ENCODE measurements at regions not wholly inside any gene's neighbourhood (a gene's known extent, or its start where the extent isn't known, plus 50 kb on each side); places are given as distances from the start of the nearest gene placed in this dataset.

DNA sequence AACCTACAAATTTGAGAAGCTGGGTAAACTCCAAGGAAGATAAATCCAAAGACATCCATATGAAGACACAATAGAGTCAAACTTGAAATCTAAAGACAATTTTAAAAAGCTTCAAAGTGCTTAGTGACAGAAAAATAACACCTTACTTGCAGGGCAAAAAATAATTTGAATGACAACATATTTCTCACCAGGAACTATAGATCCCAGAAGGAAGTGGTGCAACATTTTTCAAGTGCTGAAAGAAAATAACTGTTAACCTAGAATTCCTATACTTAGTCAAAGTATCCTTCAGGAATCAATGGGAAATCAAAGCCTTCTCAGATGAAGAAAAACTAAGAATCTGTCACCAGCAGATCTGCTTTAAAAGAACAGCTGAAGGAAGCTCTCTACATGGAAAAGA is 184.4 kb downstream of the HLX start:
- no peak for DNase-seq (ENCODE audit: low read depth in 1 of 2, low spot score in 1 of 2)
- Histone ChIP-seq H3K4me3 (replicated peaks; ENCODE audit: insufficient read depth, low read length) (no peak overlapping the region), H3K27ac (replicated peaks) (no peak overlapping the region), H3K27me3 (ENCODE audit: insufficient read depth, poor library complexity, severe bottlenecking) (no peaks in the 10 kb centered on the region)
- TF ChIP-seq POLR2AphosphoS5 (IDR thresholded peaks at IDR 0.05; ENCODE audit: low read depth): no peak
- TF ChIP-seq, protein P1, sequence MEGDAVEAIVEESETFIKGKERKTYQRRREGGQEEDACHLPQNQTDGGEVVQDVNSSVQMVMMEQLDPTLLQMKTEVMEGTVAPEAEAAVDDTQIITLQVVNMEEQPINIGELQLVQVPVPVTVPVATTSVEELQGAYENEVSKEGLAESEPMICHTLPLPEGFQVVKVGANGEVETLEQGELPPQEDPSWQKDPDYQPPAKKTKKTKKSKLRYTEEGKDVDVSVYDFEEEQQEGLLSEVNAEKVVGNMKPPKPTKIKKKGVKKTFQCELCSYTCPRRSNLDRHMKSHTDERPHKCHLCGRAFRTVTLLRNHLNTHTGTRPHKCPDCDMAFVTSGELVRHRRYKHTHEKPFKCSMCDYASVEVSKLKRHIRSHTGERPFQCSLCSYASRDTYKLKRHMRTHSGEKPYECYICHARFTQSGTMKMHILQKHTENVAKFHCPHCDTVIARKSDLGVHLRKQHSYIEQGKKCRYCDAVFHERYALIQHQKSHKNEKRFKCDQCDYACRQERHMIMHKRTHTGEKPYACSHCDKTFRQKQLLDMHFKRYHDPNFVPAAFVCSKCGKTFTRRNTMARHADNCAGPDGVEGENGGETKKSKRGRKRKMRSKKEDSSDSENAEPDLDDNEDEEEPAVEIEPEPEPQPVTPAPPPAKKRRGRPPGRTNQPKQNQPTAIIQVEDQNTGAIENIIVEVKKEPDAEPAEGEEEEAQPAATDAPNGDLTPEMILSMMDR (IDR thresholded peaks at IDR 0.05; ENCODE audit: insufficient read depth, low read length): no peak
- no peak for TF ChIP-seq SPI1 (IDR thresholded peaks at IDR 0.05; ENCODE audit: borderline replicate concordance, low read depth)
- TF ChIP-seq, protein P2, sequence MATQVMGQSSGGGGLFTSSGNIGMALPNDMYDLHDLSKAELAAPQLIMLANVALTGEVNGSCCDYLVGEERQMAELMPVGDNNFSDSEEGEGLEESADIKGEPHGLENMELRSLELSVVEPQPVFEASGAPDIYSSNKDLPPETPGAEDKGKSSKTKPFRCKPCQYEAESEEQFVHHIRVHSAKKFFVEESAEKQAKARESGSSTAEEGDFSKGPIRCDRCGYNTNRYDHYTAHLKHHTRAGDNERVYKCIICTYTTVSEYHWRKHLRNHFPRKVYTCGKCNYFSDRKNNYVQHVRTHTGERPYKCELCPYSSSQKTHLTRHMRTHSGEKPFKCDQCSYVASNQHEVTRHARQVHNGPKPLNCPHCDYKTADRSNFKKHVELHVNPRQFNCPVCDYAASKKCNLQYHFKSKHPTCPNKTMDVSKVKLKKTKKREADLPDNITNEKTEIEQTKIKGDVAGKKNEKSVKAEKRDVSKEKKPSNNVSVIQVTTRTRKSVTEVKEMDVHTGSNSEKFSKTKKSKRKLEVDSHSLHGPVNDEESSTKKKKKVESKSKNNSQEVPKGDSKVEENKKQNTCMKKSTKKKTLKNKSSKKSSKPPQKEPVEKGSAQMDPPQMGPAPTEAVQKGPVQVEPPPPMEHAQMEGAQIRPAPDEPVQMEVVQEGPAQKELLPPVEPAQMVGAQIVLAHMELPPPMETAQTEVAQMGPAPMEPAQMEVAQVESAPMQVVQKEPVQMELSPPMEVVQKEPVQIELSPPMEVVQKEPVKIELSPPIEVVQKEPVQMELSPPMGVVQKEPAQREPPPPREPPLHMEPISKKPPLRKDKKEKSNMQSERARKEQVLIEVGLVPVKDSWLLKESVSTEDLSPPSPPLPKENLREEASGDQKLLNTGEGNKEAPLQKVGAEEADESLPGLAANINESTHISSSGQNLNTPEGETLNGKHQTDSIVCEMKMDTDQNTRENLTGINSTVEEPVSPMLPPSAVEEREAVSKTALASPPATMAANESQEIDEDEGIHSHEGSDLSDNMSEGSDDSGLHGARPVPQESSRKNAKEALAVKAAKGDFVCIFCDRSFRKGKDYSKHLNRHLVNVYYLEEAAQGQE (IDR thresholded peaks at IDR 0.05; ENCODE audit: insufficient replicate concordance, low read depth): no peak
- TF ChIP-seq GABPA (IDR thresholded peaks at IDR 0.05; ENCODE audit: low read depth): no peak

DNA sequence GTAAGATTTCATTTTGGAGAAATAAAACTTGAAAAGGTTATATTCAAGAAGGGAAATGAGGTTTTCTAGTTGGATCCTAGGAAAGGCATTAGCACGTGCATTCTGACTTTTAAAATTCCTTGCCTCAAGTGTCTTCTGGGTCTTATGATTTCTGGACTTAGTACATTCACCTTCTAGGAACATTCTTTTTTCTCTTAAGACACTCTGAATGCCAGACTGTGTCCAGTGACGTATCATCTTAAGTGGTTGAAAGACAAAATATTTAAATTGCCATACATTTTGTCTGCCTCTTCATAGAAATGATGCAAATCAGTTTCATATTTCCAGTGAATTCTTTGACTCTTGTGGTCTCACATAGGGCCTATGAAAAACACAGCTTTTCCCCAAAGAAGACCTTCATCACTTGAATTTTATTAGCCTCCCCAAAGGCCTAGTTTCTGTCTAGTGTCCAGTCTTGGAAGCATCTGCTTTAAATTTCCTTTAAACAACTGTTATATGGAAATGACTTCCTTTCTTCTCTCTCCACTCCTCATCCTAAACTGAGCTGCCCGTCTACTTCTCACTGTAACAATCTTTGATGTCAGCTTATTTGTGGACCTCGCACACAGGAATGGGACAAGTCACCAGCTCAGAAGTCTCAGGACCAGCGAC is 187.2 kb downstream of the HLX start:
- no peak overlapping the region for H3K27ac ChIP-seq (replicated peaks)
- no peak for DNase-seq (ENCODE audit: low read depth in 1 of 2, low spot score in 1 of 2)
- TF ChIP-seq SPI1 (IDR thresholded peaks at IDR 0.05; ENCODE audit: borderline replicate concordance, low read depth) (no peak), GABPA (IDR thresholded peaks at IDR 0.05; ENCODE audit: low read depth) (no peak), POLR2AphosphoS5 (IDR thresholded peaks at IDR 0.05; ENCODE audit: low read depth) (no peak)
- TF ChIP-seq, protein P1 (IDR thresholded peaks at IDR 0.05; ENCODE audit: insufficient read depth, low read length): no peak
- TF ChIP-seq, protein P2 (IDR thresholded peaks at IDR 0.05; ENCODE audit: insufficient replicate concordance, low read depth): no peak
- no peaks in the 10 kb centered on the region for H3K27me3 ChIP-seq (ENCODE audit: insufficient read depth, poor library complexity, severe bottlenecking)
- no peak overlapping the region for H3K4me3 ChIP-seq (replicated peaks; ENCODE audit: insufficient read depth, low read length)

DNA sequence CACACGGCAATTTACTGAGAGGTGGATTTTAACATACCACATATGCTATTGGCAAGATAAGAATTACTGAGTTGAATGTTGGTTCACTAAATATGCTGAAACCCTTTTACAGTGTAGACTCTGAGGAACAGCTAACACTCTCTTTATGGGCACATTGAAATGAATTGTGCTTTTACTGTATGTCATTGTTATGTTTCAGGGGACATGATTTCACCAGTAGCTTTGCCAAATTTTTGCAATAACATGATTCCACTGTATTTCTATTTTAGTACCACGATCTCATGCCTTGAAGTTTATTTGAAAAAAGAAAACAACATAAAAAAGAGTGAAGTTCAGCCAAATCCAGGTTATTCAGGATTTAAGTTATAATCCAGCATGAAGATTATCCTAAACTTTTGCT is 188.5 kb downstream of the HLX start:
- DNase-seq (ENCODE audit: low read depth in 1 of 2, low spot score in 1 of 2): no peak
- H3K27me3 ChIP-seq (ENCODE audit: insufficient read depth, poor library complexity, severe bottlenecking): no peaks in the 10 kb centered on the region
- H3K27ac ChIP-seq (replicated peaks): no peak overlapping the region
- H3K4me3 ChIP-seq (replicated peaks; ENCODE audit: insufficient read depth, low read length): no peak overlapping the region
- no peak for TF ChIP-seq POLR2AphosphoS5 (IDR thresholded peaks at IDR 0.05; ENCODE audit: low read depth)
- TF ChIP-seq, protein P2 (IDR thresholded peaks at IDR 0.05; ENCODE audit: insufficient replicate concordance, low read depth): no peak
- no peak for TF ChIP-seq SPI1 (IDR thresholded peaks at IDR 0.05; ENCODE audit: borderline replicate concordance, low read depth)
- no peak for TF ChIP-seq GABPA (IDR thresholded peaks at IDR 0.05; ENCODE audit: low read depth)
- TF ChIP-seq, protein P1 (IDR thresholded peaks at IDR 0.05; ENCODE audit: insufficient read depth, low read length): no peak
